GM23248 (cell line): ENCODE measurements at regions not wholly inside any gene's neighbourhood (a gene's known extent, or its start where the extent isn't known, plus 50 kb on each side); places are given as distances from the start of the nearest gene placed in this dataset.

Experiments used
- DNase-seq: peaks from one replicate; pipeline ENCODE4 v3.0.0-alpha.2; 2015
- H2AFZ ChIP-seq: fragments of 200-600 bp; sonication (generic); 2 replicates; pipeline ENCODE4 v1.6.1; 2016; ENCODE audit warnings: antibody characterized with exemption
- H3F3A ChIP-seq: fragments of 200-600 bp; sonication (generic); 2 replicates; pipeline ENCODE4 v1.6.1; 2016; ENCODE audit warnings: mild to moderate bottlenecking, antibody characterized with exemption, mixed run types; ENCODE audit not compliant: insufficient read depth
- H3K27ac ChIP-seq: fragments of 200-600 bp; sonication (generic); 2 replicates; pipeline ENCODE4 v1.5.1; 2016; ENCODE audit warnings: mild to moderate bottlenecking
- H3K27me3 ChIP-seq: fragments of 200-600 bp; sonication (generic); replicated peaks from 2 replicates; pipeline ENCODE4 v1.6.1; 2016; ENCODE audit warnings: mild to moderate bottlenecking; ENCODE audit not compliant: insufficient read depth
- H3K36me3 ChIP-seq: fragments of 200-600 bp; sonication (generic); 2 replicates; pipeline ENCODE4 v1.6.1; 2016; ENCODE audit warnings: low read depth, mild to moderate bottlenecking
- H3K4me1 ChIP-seq: fragments of 200-600 bp; sonication (generic); 2 replicates; pipeline ENCODE4 v1.6.1; 2016; ENCODE audit warnings: mild to moderate bottlenecking; ENCODE audit not compliant: insufficient read depth
- H3K4me2 ChIP-seq: fragments of 200-600 bp; sonication (generic); one replicate; pipeline ENCODE4 v1.6.1; 2016; ENCODE audit warnings: mild to moderate bottlenecking; ENCODE audit not compliant: unreplicated experiment
- H3K4me3 ChIP-seq: fragments of 200-600 bp; sonication (generic); 2 replicates; pipeline ENCODE4 v1.5.1; 2016; ENCODE audit warnings: mild to moderate bottlenecking
- H3K79me2 ChIP-seq: fragments of 200-600 bp; sonication (generic); 2 replicates; pipeline ENCODE4 v1.6.1; 2016; ENCODE audit warnings: mild to moderate bottlenecking; ENCODE audit not compliant: insufficient read depth
- H3K9ac ChIP-seq: fragments of 200-600 bp; sonication (generic); 2 replicates; pipeline ENCODE4 v1.6.1; 2016; ENCODE audit warnings: mild to moderate bottlenecking
- H3K9me2 ChIP-seq: fragments of 200-600 bp; sonication (generic); 2 replicates; pipeline ENCODE4 v1.6.1; 2016; ENCODE audit warnings: mixed run types, mild to moderate bottlenecking, moderate library complexity; ENCODE audit not compliant: insufficient read depth
- H3K9me3 ChIP-seq: fragments of 200-600 bp; sonication (generic); one replicate; pipeline ENCODE4 v1.6.1; 2017; ENCODE audit warnings: low read depth
- H4K20me1 ChIP-seq: fragments of 200-600 bp; sonication (generic); 2 replicates; pipeline ENCODE4 v1.6.0; 2016; ENCODE audit not compliant: insufficient read depth
- EZH2 ChIP-seq: fragments of 200-600 bp; sonication (generic); IDR thresholded peaks from 2 replicates; pipeline ENCODE4 v1.6.1; 2018; ENCODE audit warnings: antibody characterized with exemption, mild to moderate bottlenecking; ENCODE audit not compliant: insufficient read depth, poor library complexity, severe bottlenecking
- EZH2phosphoT487 ChIP-seq: fragments of 200-600 bp; sonication (generic); IDR thresholded peaks from 2 replicates; pipeline ENCODE4 v1.6.1; 2018; ENCODE audit warnings: antibody characterized with exemption, moderate library complexity, mild to moderate bottlenecking, low read depth; ENCODE audit not compliant: insufficient read depth
- WGBS, 2 experiments: methylation state at CpG; one replicate each; pipeline ENCODE4 v1.1.6; 2015 to 2017; ENCODE audit warnings: low lambda C conversion rate in 2 of 2, low coverage in 1 of 2; ENCODE audit errors: missing lambda C conversion rate in 2 of 2; 5-methylcytosine and 5-hydroxymethylcytosine counted together
- in situ Hi-C: fragments of 300-500 bp; cut with MboI; formaldehyde crosslinking; loops from 2 replicates; pipeline ENCODE4 v1.15.0; 2020

DNA sequence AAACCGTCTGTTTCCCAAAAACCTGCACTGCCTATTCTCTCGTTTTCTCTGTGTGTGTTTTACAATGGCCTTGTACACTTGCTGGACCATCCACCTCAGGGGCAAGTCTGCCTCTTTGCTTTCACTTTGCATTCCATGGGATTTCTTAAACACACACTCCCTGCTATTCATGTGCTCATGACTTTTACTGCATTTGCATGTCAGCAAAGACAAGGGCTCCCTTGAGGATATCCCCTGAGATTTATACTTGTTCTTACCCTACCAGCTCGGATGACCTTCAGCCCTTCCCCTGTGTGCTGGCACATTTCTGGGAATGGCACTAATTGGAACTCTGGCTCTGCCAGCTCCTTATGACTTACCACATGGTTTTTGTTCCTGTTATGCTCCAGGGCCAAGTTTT lies 386.9 kb downstream of the AMY1C start:
- Histone ChIP-seq H3K9me2 (no peaks in the 10 kb centered on the region), H3K27ac (no peak overlapping the region), H3K79me2 (no peaks in the 10 kb centered on the region), H3K4me1 (no peaks in the 10 kb centered on the region), H4K20me1 (no peaks in the 10 kb centered on the region), H3K4me2 (no peak overlapping the region), H3K9me3 (no peaks in the 10 kb centered on the region), H3F3A (no peaks in the 10 kb centered on the region), H2AFZ (no peak overlapping the region), H3K4me3 (no peak overlapping the region), H3K36me3 (no peaks in the 10 kb centered on the region), H3K9ac (no peak overlapping the region), H3K27me3 (no peaks in the 10 kb centered on the region)
- WGBS, 2 experiments = 8% methylated on average over 3 of the region's 3 CpGs
- in situ Hi-C loops = no loop called here
- no peak for DNase-seq
- TF ChIP-seq EZH2phosphoT487 (no peak), EZH2 (no peak)

DNA sequence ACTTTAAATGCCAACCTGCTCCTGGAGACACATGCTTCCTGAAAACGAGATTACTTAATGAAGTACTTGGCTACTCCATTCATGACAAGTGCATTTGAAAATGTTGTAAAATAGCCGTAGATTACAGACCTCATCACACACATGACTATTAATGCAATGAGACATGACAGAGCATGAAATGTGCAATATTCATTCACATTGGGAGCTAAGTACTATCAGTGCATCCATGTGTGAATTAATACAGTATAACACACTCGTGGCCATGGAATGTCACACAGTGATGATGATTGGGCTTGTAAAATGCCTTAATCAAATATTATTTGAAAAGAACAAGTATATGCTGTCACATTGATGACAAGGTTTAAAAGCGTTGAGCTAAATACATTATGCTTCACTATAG lies 407.0 kb downstream of the AMY1C start:
- H3K27ac ChIP-seq = no peak overlapping the region
- in situ Hi-C loops = no loop called here
- TF ChIP-seq EZH2 (no peak), EZH2phosphoT487 (no peak)
- DNase-seq = no peak
- H2AFZ ChIP-seq = no peak overlapping the region
- H3K79me2 ChIP-seq = no peaks in the 10 kb centered on the region
- H3K9me2 ChIP-seq = no peaks in the 10 kb centered on the region
- no peaks in the 10 kb centered on the region for H3K4me1 ChIP-seq
- no peaks in the 10 kb centered on the region for H3K9me3 ChIP-seq
- no peaks in the 10 kb centered on the region for H3F3A ChIP-seq
- no peaks in the 10 kb centered on the region for H4K20me1 ChIP-seq
- H3K9ac ChIP-seq = no peak overlapping the region
- no peak overlapping the region for H3K4me3 ChIP-seq
- no peaks in the 10 kb centered on the region for H3K36me3 ChIP-seq
- H3K27me3 ChIP-seq = no peaks in the 10 kb centered on the region
- no peak overlapping the region for H3K4me2 ChIP-seq
- WGBS, 2 experiments = 24 to 26% methylated on average over 4 of the region's 4 CpGs

- H3K79me2 ChIP-seq = no peaks in the 10 kb centered on the region
- no peak for DNase-seq
- WGBS, 2 experiments = 12 to 17% methylated on average over 3 of the region's 3 CpGs
- no peak overlapping the region for H3K4me2 ChIP-seq
- no peak overlapping the region for H2AFZ ChIP-seq
- no peaks in the 10 kb centered on the region for H3K36me3 ChIP-seq
- in situ Hi-C loops = no loop called here
- H3K27me3 ChIP-seq = no peaks in the 10 kb centered on the region
- H4K20me1 ChIP-seq = no peaks in the 10 kb centered on the region
- H3K9ac ChIP-seq = no peak overlapping the region
- no peaks in the 10 kb centered on the region for H3K9me2 ChIP-seq
- no peaks in the 10 kb centered on the region for H3K9me3 ChIP-seq
- no peak overlapping the region for H3K4me3 ChIP-seq
- H3K4me1 ChIP-seq = no peaks in the 10 kb centered on the region
- H3F3A ChIP-seq = no peaks in the 10 kb centered on the region
- TF ChIP-seq EZH2phosphoT487 = no peak
- TF ChIP-seq EZH2 = no peak
- H3K27ac ChIP-seq = no peak overlapping the region
Observed at GRCh38 chr1:104163912-104164476, 414.3 kb downstream of the AMY1C start.

DNA sequence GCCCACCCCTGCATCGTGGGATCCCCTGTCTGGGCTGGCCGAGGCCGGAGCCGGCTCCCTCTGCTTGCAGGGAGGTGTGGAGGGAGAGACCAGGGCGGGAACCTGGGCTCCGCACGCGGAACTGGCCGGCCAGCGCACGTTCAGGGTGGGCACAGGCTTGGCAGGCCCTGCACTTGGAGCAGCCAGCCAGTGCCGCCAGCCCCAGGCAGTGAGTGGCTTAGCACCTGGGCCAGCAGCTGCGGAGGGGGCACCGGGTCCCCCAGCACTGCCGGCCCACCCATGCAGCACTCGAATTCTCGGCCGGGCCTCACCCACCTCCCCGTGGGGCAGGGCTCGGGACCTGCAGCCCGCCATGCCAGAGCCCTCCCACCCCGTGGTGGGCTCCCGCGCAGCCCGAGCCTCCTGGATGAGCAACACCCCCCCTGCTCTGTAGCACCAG lies 422.6 kb downstream of the AMY1C start:
- Histone ChIP-seq H3K79me2 (no peaks in the 10 kb centered on the region), H3F3A (no peaks in the 10 kb centered on the region), H3K27ac (no peak overlapping the region), H3K9ac (no peak overlapping the region), H3K36me3 (no peaks in the 10 kb centered on the region), H4K20me1 (no peaks in the 10 kb centered on the region), H3K27me3 (no peaks in the 10 kb centered on the region), H3K4me3 (no peak overlapping the region), H3K4me1 (no peaks in the 10 kb centered on the region), H3K9me2 (no peaks in the 10 kb centered on the region), H2AFZ (no peak overlapping the region), H3K9me3 (no peaks in the 10 kb centered on the region), H3K4me2 (no peak overlapping the region)
- in situ Hi-C loops = no loop called here
- WGBS, 2 experiments = 56 to 68% methylated on average over 13 to 23 of the region's 25 CpGs
- no peak for DNase-seq
- no peak for TF ChIP-seq EZH2
- TF ChIP-seq EZH2phosphoT487 = no peak

DNA sequence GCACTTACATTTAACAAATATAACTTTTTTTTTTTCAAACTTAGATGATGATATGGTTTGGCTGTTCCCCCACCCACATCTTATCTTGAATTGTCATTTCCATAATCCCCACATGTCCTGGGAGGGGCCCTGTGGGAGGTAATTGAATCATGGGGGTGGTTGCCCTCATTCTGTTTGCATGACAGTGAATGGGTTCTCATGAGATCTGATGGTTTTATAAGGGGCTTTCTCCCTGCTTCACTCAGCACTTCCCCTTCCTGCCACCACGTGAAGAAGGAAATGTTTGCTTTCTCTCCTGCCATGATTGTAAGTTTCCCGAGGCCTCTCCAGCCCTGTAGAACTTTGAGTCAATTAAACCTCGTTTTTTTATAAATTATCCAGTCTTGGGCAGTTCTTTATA lies 432.6 kb downstream of the AMY1C start:
- DNase-seq = no peak
- TF ChIP-seq EZH2 (no peak), EZH2phosphoT487 (no peak)
- Histone ChIP-seq H3K9ac (no peak overlapping the region), H3F3A (no peaks in the 10 kb centered on the region), H3K4me3 (no peak overlapping the region), H3K9me2 (no peaks in the 10 kb centered on the region), H3K27me3 (no peaks in the 10 kb centered on the region), H3K27ac (no peak overlapping the region), H3K9me3 (peaks cover 3% of the 10 kb centered on the region), H3K4me2 (no peak overlapping the region), H2AFZ (no peak overlapping the region), H3K4me1 (no peaks in the 10 kb centered on the region), H3K79me2 (no peaks in the 10 kb centered on the region), H3K36me3 (no peaks in the 10 kb centered on the region), H4K20me1 (no peaks in the 10 kb centered on the region)
- WGBS, 2 experiments = 3 to 8% methylated on average over 3 of the region's 3 CpGs
- in situ Hi-C loops = no loop called here
